NCI-H510A treated with DMSO at 0.1 percent for 48 hours (cell line): ENCODE measurements at regions not wholly inside any gene's neighbourhood (a gene's known extent, or its start where the extent isn't known, plus 50 kb on each side); places are given as distances from the start of the nearest gene placed in this dataset.
A peak's percentile ranks its signal among the peaks of the same experiment; 100 is the strongest.
"Not testable (repeated sequence)": the region's sequence is repeated elsewhere in the genome, so short reads cannot be mapped to it uniquely, and the experiment has no call there.

Experiments used
- DNase-seq: peaks from one replicate; lab custom pipeline; 2025; lab: John Stamatoyannopoulos, UW

- no peak for DNase-seq
These were observed 148.8 kb upstream of the FBXL17 start for GRCh38 chr5:108530706-108531105.

GRCh38 chr5:108529381-108529780 is 147.5 kb upstream of the FBXL17 start:
- no peak for DNase-seq

- DNase-seq: no peak
These were observed 146.8 kb upstream of the FBXL17 start for GRCh38 chr5:108528655-108529054.

- no peak for DNase-seq
These were observed 142.7 kb upstream of the FBXL17 start for GRCh38 chr5:108524564-108524963.

- DNase-seq: no peak
These were observed 141.5 kb upstream of the FBXL17 start for GRCh38 chr5:108523360-108523759.

GRCh38 chr5:108521841-108522506 is 140.1 kb upstream of the FBXL17 start:
- DNase-seq: peak; percentile 42

GRCh38 chr5:108521011-108521700 is 139.3 kb upstream of the FBXL17 start:
- no peak for DNase-seq

GRCh38 chr5:108516785-108517184 is 134.9 kb upstream of the FBXL17 start:
- no peak for DNase-seq

GRCh38 chr5:108515517-108516105 is 133.7 kb upstream of the FBXL17 start:
- no peak for DNase-seq

GRCh38 chr5:108508979-108509378 is 127.1 kb upstream of the FBXL17 start:
- no peak for DNase-seq

- no peak for DNase-seq
These were observed 125.7 kb upstream of the FBXL17 start for GRCh38 chr5:108507631-108508030.

GRCh38 chr5:108505608-108506007 is 123.7 kb upstream of the FBXL17 start:
- DNase-seq: no peak

- DNase-seq: no peak
These were observed 123.1 kb upstream of the FBXL17 start for GRCh38 chr5:108504974-108505373.

- no peak for DNase-seq
These were observed 122.1 kb upstream of the FBXL17 start for GRCh38 chr5:108503986-108504385.

GRCh38 chr5:108495615-108496014 is 113.7 kb upstream of the FBXL17 start:
- not testable (repeated sequence) for DNase-seq

- no peak for DNase-seq
These were observed 106.1 kb upstream of the FBXL17 start for GRCh38 chr5:108487951-108488350.

- DNase-seq: no peak
These were observed 102.1 kb upstream of the FBXL17 start for GRCh38 chr5:108484035-108484434.

GRCh38 chr5:108481355-108481931 is 99.5 kb upstream of the FBXL17 start:
- no peak for DNase-seq

GRCh38 chr5:108472237-108472636 is 90.3 kb upstream of the FBXL17 start:
- DNase-seq: no peak

- DNase-seq: no peak
These were observed 85.7 kb upstream of the FBXL17 start for GRCh38 chr5:108467563-108467962.

- no peak for DNase-seq
These were observed 79.9 kb upstream of the FBXL17 start for GRCh38 chr5:108461628-108462367.

- DNase-seq: no peak
These were observed 77.9 kb upstream of the FBXL17 start for GRCh38 chr5:108459769-108460168.
